ENCODE measurements at regions not wholly inside any gene's neighbourhood (a gene's known extent, or its start where the extent isn't known, plus 50 kb on each side); places are given as distances from the start of the nearest gene placed in this dataset.

GRCh38 chr6:126504792-126505191, 164.9 kb downstream of the CENPW start:
- TF ChIP-seq ZNF174 (tag by site-specific recombination; IDR thresholded peaks at IDR 0.05): no peak
- no peak for TF ChIP-seq ZNF24 (tag by site-specific recombination; IDR thresholded peaks at IDR 0.05)
- no peak for TF ChIP-seq ZNF776 (tag by site-specific recombination; IDR thresholded peaks at IDR 0.05; ENCODE audit: borderline replicate concordance)
- TF ChIP-seq SETDB1 (IDR thresholded peaks at IDR 0.05; ENCODE audit: insufficient read length, low read length): no peak
- TF ChIP-seq ZFP37 (tag by site-specific recombination; IDR thresholded peaks at IDR 0.05): no peak
- TF ChIP-seq YY1 (tag by site-specific recombination; IDR thresholded peaks at IDR 0.05): no peak
- no peak for TF ChIP-seq PRDM4 (tag by site-specific recombination; IDR thresholded peaks at IDR 0.05)
- no peak for TF ChIP-seq KLF10 (tag by site-specific recombination; IDR thresholded peaks at IDR 0.05)
- no peak for TF ChIP-seq ZNF549 (tag by site-specific recombination; IDR thresholded peaks at IDR 0.05)
- TF ChIP-seq ZNF510 (tag by site-specific recombination; IDR thresholded peaks at IDR 0.05; ENCODE audit: insufficient replicate concordance): no peak

Data from HEK293 (cell line).